ENCODE measurements at regions not wholly inside any gene's neighbourhood (a gene's known extent, or its start where the extent isn't known, plus 50 kb on each side); places are given as distances from the start of the nearest gene placed in this dataset.

GRCh38 chr13:34833562-34834182 lies 108.4 kb upstream of the NBEA start:
- WGBS, 5 donors = 27 to 45% (median 28%) methylated on average over 6 of the region's 6 CpGs

DNA sequence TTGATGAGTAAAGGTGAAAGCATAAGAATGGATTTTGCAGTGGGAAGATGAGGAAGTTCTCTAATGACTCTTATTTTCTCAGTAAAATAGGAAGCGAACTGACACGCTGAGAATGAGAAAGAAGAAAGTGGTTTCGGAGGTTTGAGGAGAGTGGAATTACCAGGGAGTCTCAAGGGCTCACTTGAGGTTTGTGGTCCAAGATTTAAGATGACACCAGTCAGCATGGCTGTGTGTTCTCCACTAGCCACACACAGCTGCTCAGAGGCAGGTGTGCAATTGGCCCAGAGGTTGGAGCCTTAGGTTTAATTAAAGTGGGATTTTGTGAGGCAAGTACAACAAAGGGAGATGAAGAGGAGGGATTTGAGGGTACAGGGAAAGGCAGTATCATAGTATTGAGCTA lies 99.6 kb upstream of the NBEA start:
- Histone ChIP-seq H3K4me3 (no peak overlapping the region), H3K27me3 (replicated peaks in 1 of 7) (no peaks in the 10 kb centered on the region), H3K9me3 (no peaks in the 10 kb centered on the region), H3K27ac (no peak overlapping the region), H3K36me3 (no peaks in the 10 kb centered on the region), H3K4me1 (no peaks in the 10 kb centered on the region)
- TF ChIP-seq POLR2AphosphoS5 (IDR thresholded peaks at IDR 0.05) (no peak), POLR2A (IDR thresholded peaks at IDR 0.05) (no peak), CTCF (IDR thresholded peaks at IDR 0.05 in 8 of 11, conservative IDR thresholded peaks at IDR 0.05 in 3 of 11) (no peak)
- intact Hi-C loops (cut with DNase I; ENCODE audit: low total_unique reads) = no loop called here
- WGBS, 5 donors = 36 to 52% (median 45%) methylated on average over 3 of the region's 3 CpGs
- DNase-seq = no peak

More at GRCh38 chr13:34833562-34834182, 108.4 kb upstream of the NBEA start:
- intact Hi-C loops (cut with DNase I; ENCODE audit: low total_unique reads) = no loop called here
- Histone ChIP-seq H3K4me3 (no peak overlapping the region), H3K27me3 (replicated peaks in 1 of 7) (no peaks in the 10 kb centered on the region), H3K36me3 (no peaks in the 10 kb centered on the region), H3K9me3 (peaks cover 0 to 15% (median 0%) of the 10 kb centered on the region in 8 donors), H3K4me1 (no peaks in the 10 kb centered on the region), H3K27ac (no peak overlapping the region)
- TF ChIP-seq CTCF (IDR thresholded peaks at IDR 0.05 in 8 of 11, conservative IDR thresholded peaks at IDR 0.05 in 3 of 11) (no peak), POLR2AphosphoS5 (IDR thresholded peaks at IDR 0.05) (no peak), POLR2A (IDR thresholded peaks at IDR 0.05) (no peak)
- no peak for DNase-seq

- H3K27me3 ChIP-seq (replicated peaks in 1 of 7) = no peaks in the 10 kb centered on the region
- H3K4me3 ChIP-seq = no peak overlapping the region
- no peak for DNase-seq
- intact Hi-C loops (cut with DNase I; ENCODE audit: low total_unique reads) = no loop called here
- TF ChIP-seq POLR2AphosphoS5 (IDR thresholded peaks at IDR 0.05) (no peak), POLR2A (IDR thresholded peaks at IDR 0.05) (no peak), CTCF (IDR thresholded peaks at IDR 0.05 in 8 of 11, conservative IDR thresholded peaks at IDR 0.05 in 3 of 11) (no peak)
- H3K9me3 ChIP-seq = no peaks in the 10 kb centered on the region
- H3K36me3 ChIP-seq = no peaks in the 10 kb centered on the region
- no peaks in the 10 kb centered on the region for H3K4me1 ChIP-seq
- H3K27ac ChIP-seq = no peak overlapping the region
- WGBS, 5 donors = 60 to 70% (median 64%) methylated on average over 3 of the region's 3 CpGs
These were observed 94.3 kb upstream of the NBEA start for GRCh38 chr13:34847766-34848165.

DNA sequence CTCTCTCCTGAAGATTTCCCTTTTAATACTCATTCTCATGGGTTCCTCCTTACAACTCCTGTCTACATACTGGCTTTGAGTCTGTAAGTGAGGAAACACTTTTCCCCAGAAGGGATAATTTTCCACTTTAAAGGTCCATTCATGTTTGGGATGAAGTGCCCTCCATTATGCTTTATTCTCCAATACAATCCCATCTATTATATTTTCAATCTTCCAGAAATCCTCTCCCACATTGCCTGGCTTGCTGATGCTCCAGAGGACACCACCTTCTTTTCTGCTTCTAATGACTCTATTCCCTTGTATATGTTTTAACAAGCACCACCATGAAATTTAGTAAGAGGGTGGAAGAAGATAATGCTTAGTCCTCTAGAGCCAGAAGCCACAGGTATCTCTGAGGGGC lies 92.7 kb upstream of the NBEA start:
- TF ChIP-seq POLR2A (IDR thresholded peaks at IDR 0.05) (no peak), POLR2AphosphoS5 (IDR thresholded peaks at IDR 0.05) (no peak), CTCF (IDR thresholded peaks at IDR 0.05 in 8 of 11, conservative IDR thresholded peaks at IDR 0.05 in 3 of 11) (no peak)

More for the DNA sequence above, 92.7 kb upstream of the NBEA start:
- intact Hi-C loops (cut with DNase I; ENCODE audit: low total_unique reads) = no loop called here
- Histone ChIP-seq H3K27ac (no peak overlapping the region), H3K9me3 (no peaks in the 10 kb centered on the region), H3K4me1 (no peaks in the 10 kb centered on the region), H3K4me3 (no peak overlapping the region), H3K36me3 (no peaks in the 10 kb centered on the region), H3K27me3 (replicated peaks in 1 of 7) (no peaks in the 10 kb centered on the region)
- no peak for DNase-seq

Data from spleen (tissue), 11 donors.